H9 (cell line): ENCODE measurements at regions not wholly inside any gene's neighbourhood (a gene's known extent, or its start where the extent isn't known, plus 50 kb on each side); places are given as distances from the start of the nearest gene placed in this dataset.

Experiments
- DNase-seq: peaks from one replicate; pipeline ENCODE4 v3.0.0-alpha.2; 2017
- H2AFZ ChIP-seq: one replicate; pipeline ENCODE4 v1.6.1; 2013; ENCODE audit warnings: mild to moderate bottlenecking, low read length, control low read depth, moderate library complexity
- H2AK5ac ChIP-seq: 2 replicates; pipeline ENCODE4 v1.6.1; 2013; ENCODE audit warnings: low read length, control low read depth, mixed read lengths; ENCODE audit not compliant: insufficient read length
- H2BK120ac ChIP-seq: one replicate; pipeline ENCODE4 v1.6.1; 2013; ENCODE audit warnings: low read depth, mild to moderate bottlenecking, low read length, control low read depth, inconsistent platforms; ENCODE audit not compliant: poor library complexity, severe bottlenecking
- H2BK12ac ChIP-seq: 2 replicates; pipeline ENCODE4 v1.6.1; 2013; ENCODE audit warnings: low read length, control low read depth, mixed read lengths, low read depth; ENCODE audit not compliant: insufficient read length
- H2BK15ac ChIP-seq: 2 replicates; pipeline ENCODE4 v1.6.1; 2013; ENCODE audit warnings: low read depth, low read length, control low read depth
- H2BK20ac ChIP-seq: one replicate; pipeline ENCODE4 v1.6.1; 2013; ENCODE audit warnings: low read depth, mild to moderate bottlenecking, low read length, control low read depth, inconsistent platforms; ENCODE audit not compliant: poor library complexity, severe bottlenecking
- H2BK5ac ChIP-seq: 2 replicates; pipeline ENCODE4 v1.6.1; 2013; ENCODE audit warnings: low read length, control low read depth, mixed read lengths; ENCODE audit not compliant: insufficient read length
- H3K14ac ChIP-seq: 2 replicates; pipeline ENCODE4 v1.6.1; 2013; ENCODE audit warnings: low read length, control low read depth; ENCODE audit not compliant: insufficient read depth
- H3K18ac ChIP-seq: 2 replicates; pipeline ENCODE4 v1.6.1; 2013; ENCODE audit warnings: low read depth, mild to moderate bottlenecking, mixed read lengths, low read length, control low read depth; ENCODE audit not compliant: insufficient read length
- H3K23ac ChIP-seq: 2 replicates; pipeline ENCODE4 v1.6.1; 2013; ENCODE audit warnings: low read length, control low read depth, mixed read lengths, low read depth; ENCODE audit not compliant: insufficient read length
- H3K23me2 ChIP-seq: 2 replicates; pipeline ENCODE4 v1.6.1; 2013; ENCODE audit warnings: low read depth, mild to moderate bottlenecking, mixed read lengths, low read length, control low read depth; ENCODE audit not compliant: insufficient read length, poor library complexity, severe bottlenecking
- H3K27ac ChIP-seq: 2 replicates; pipeline ENCODE4 v1.5.1; 2013; ENCODE audit warnings: low read length, control low read depth, mixed read lengths, low read depth; ENCODE audit not compliant: insufficient read length
- H3K27me3 ChIP-seq: 2 replicates; pipeline ENCODE4 v1.6.1; 2013; ENCODE audit warnings: low read length, control low read depth, inconsistent platforms; ENCODE audit not compliant: insufficient read depth
- H3K4ac ChIP-seq: 2 replicates; pipeline ENCODE4 v1.6.1; 2013; ENCODE audit warnings: low read depth, mild to moderate bottlenecking, control low read depth, inconsistent platforms, low read length, moderate library complexity
- H3K4me1 ChIP-seq: 2 replicates; pipeline ENCODE4 v1.6.1; 2013; ENCODE audit warnings: low read length, control low read depth, inconsistent platforms; ENCODE audit not compliant: insufficient read depth
- H3K4me2 ChIP-seq: 2 replicates; pipeline ENCODE4 v1.6.1; 2013; ENCODE audit warnings: low read length, control low read depth, mixed read lengths; ENCODE audit not compliant: insufficient read length, insufficient read depth
- H3K56ac ChIP-seq: 2 replicates; pipeline ENCODE4 v1.6.1; 2013; ENCODE audit warnings: low read depth, mild to moderate bottlenecking, mixed read lengths, low read length, control low read depth; ENCODE audit not compliant: insufficient read length
- H3K79me1 ChIP-seq: 2 replicates; pipeline ENCODE4 v1.6.1; 2013; ENCODE audit warnings: low read depth, mild to moderate bottlenecking, moderate library complexity, low read length, control low read depth, inconsistent platforms; ENCODE audit not compliant: insufficient read depth, poor library complexity, severe bottlenecking
- H3K79me2 ChIP-seq: 2 replicates; pipeline ENCODE4 v1.6.1; 2013; ENCODE audit warnings: low read length, control low read depth, inconsistent platforms; ENCODE audit not compliant: insufficient read depth
- H3K9ac ChIP-seq: 2 replicates; pipeline ENCODE4 v1.6.1; 2013; ENCODE audit warnings: low read length, control low read depth, mixed read lengths; ENCODE audit not compliant: insufficient read length; ENCODE audit errors: extremely low read depth
- H3K9me3 ChIP-seq: one replicate; pipeline ENCODE4 v1.6.1; 2013; ENCODE audit warnings: low read depth, low read length, inconsistent platforms; ENCODE audit not compliant: control insufficient read depth
- H3T11ph ChIP-seq: one replicate; pipeline ENCODE4 v1.6.1; 2013; ENCODE audit warnings: mild to moderate bottlenecking, low read length, control low read depth, inconsistent platforms
- H4K20me1 ChIP-seq: one replicate; pipeline ENCODE4 v1.6.1; 2013; ENCODE audit not compliant: control insufficient read depth, insufficient read length, insufficient read depth
- H4K5ac ChIP-seq: 2 replicates; pipeline ENCODE4 v1.6.1; 2013; ENCODE audit warnings: low read depth, mild to moderate bottlenecking, mixed read lengths, low read length, control low read depth; ENCODE audit not compliant: insufficient read length
- H4K8ac ChIP-seq: replicated peaks from 2 replicates; pipeline ENCODE4 v1.6.1; 2013; ENCODE audit warnings: low read length, control low read depth, mixed read lengths, low read depth; ENCODE audit not compliant: insufficient read length
- H4K91ac ChIP-seq: 2 replicates; pipeline ENCODE4 v1.6.1; 2013; ENCODE audit warnings: low read depth, mild to moderate bottlenecking, moderate library complexity, mixed read lengths, low read length, control low read depth; ENCODE audit not compliant: insufficient read length
- H3K27ac Mint-ChIP-seq, 3 experiments: 2 replicates in 2 of 3; 3 replicates in 1 of 3; pipeline ENCODE4 v1.8.0; 2020 to 2021; ENCODE audit warnings: mixed read lengths in 3 of 3, mild to moderate bottlenecking in 1 of 3, moderate library complexity in 1 of 3
- H3K27me3 Mint-ChIP-seq: 2 replicates; pipeline ENCODE4 v1.8.0; 2021; ENCODE audit warnings: low read depth, mild to moderate bottlenecking, moderate library complexity, mixed read lengths
- H3K36me3 Mint-ChIP-seq, 3 experiments: 2 replicates in 2 of 3; 3 replicates in 1 of 3; pipeline ENCODE4 v1.8.0; 2020 to 2021; ENCODE audit warnings: low read depth in 3 of 3, mixed read lengths in 3 of 3; ENCODE audit not compliant: insufficient read depth in 1 of 3
- H3K4me1 Mint-ChIP-seq, 2 experiments: 2 replicates each; pipeline ENCODE4 v1.8.0; 2020; ENCODE audit warnings: mixed read lengths in 2 of 2
- H3K4me3 Mint-ChIP-seq, 2 experiments: 2 replicates in 1 of 2; 3 replicates in 1 of 2; pipeline ENCODE4 v1.8.0; 2020 to 2021; ENCODE audit warnings: mild to moderate bottlenecking in 2 of 2, mixed read lengths in 2 of 2, moderate library complexity in 1 of 2
- H3K9me3 Mint-ChIP-seq, 2 experiments: 2 replicates in 1 of 2; 3 replicates in 1 of 2; pipeline ENCODE4 v1.8.0; 2020; ENCODE audit warnings: mild to moderate bottlenecking in 2 of 2, mixed read lengths in 2 of 2, moderate library complexity in 1 of 2
- CTCF ChIP-seq: fragments of 200-600 bp; sonication (generic); conservative IDR thresholded peaks from 3 replicates; pipeline ENCODE4 v1.8.0; 2021; ENCODE audit warnings: antibody characterized with exemption, mild to moderate bottlenecking

- Histone ChIP-seq H3K23me2 (no peaks in the 10 kb centered on the region), H3K9me3 (no peaks in the 10 kb centered on the region), H3K9ac (no peak overlapping the region), H2BK12ac (no peak overlapping the region), H3T11ph (no peak overlapping the region), H3K18ac (no peak overlapping the region), H4K8ac (no peak overlapping the region), H2BK20ac (no peak overlapping the region), H3K27ac (no peak overlapping the region), H3K4me1 (no peaks in the 10 kb centered on the region), H4K5ac (no peak overlapping the region), H2BK5ac (no peak overlapping the region), H4K20me1 (no peaks in the 10 kb centered on the region), H2AFZ (no peak overlapping the region), H3K14ac (no peak overlapping the region), H2AK5ac (no peak overlapping the region), H3K4me2 (no peak overlapping the region), H4K91ac (no peak overlapping the region), H3K79me2 (no peaks in the 10 kb centered on the region), H3K56ac (no peak overlapping the region), H2BK120ac (no peak overlapping the region), H3K27me3 (no peaks in the 10 kb centered on the region), H3K4ac (no peak overlapping the region), H2BK15ac (no peak overlapping the region), H3K79me1 (no peaks in the 10 kb centered on the region), H3K23ac (no peak overlapping the region)
- H3K27ac Mint-ChIP-seq: no peak overlapping the region
- no peak for DNase-seq
- H3K36me3 Mint-ChIP-seq: peaks cover 0 to 12% (median 2%) of the 10 kb centered on the region in 3 experiments; a peak in 5 of 7 replicates
- H3K4me3 Mint-ChIP-seq: no peak overlapping the region
- no peak for TF ChIP-seq CTCF
- no peaks in the 10 kb centered on the region for H3K27me3 Mint-ChIP-seq
- H3K9me3 Mint-ChIP-seq: peaks cover 3 to 11% of the 10 kb centered on the region in 2 experiments; a peak in 4 of 5 replicates
- H3K4me1 Mint-ChIP-seq: peaks cover 2 to 5% of the 10 kb centered on the region in 2 experiments; a peak in 3 of 4 replicates
Measured at GRCh38 chr3:6750782-6751181, 110.1 kb upstream of the GRM7 start.
